Mononuclear cell (primary cell): ENCODE measurements at regions not wholly inside any gene's neighbourhood (a gene's known extent, or its start where the extent isn't known, plus 50 kb on each side); places are given as distances from the start of the nearest gene placed in this dataset.
"Not testable (repeated sequence)": the region's sequence is repeated elsewhere in the genome, so short reads cannot be mapped to it uniquely, and the experiment has no call there.

Experiments
- H3K27me3 ChIP-seq: 2 replicates; pipeline ENCODE4 v1.6.0; 2011; ENCODE audit warnings: low read length, control low read depth; ENCODE audit not compliant: insufficient read depth
- H3K4me1 ChIP-seq: 2 replicates; pipeline ENCODE4 v1.5.1; 2011; ENCODE audit warnings: mild to moderate bottlenecking, low read length, control low read depth; ENCODE audit not compliant: insufficient read depth
- H3K4me3 ChIP-seq: 2 replicates; pipeline ENCODE4 v1.5.1; 2011; ENCODE audit warnings: mild to moderate bottlenecking, low read length, moderate library complexity
- H3K9me3 ChIP-seq: 2 replicates; pipeline ENCODE4 v1.5.1; 2011; ENCODE audit warnings: low read depth, mild to moderate bottlenecking, control low read depth, low read length

- no peaks in the 10 kb centered on the region for H3K9me3 ChIP-seq
- H3K4me3 ChIP-seq: no peak overlapping the region
- no peaks in the 10 kb centered on the region for H3K4me1 ChIP-seq
- peaks cover 3% of the 10 kb centered on the region for H3K27me3 ChIP-seq
These were observed 508.9 kb downstream of the EBF1 start for GRCh38 chr5:158590746-158591300.

- H3K4me3 ChIP-seq: no peak overlapping the region
- H3K27me3 ChIP-seq: peaks cover 3% of the 10 kb centered on the region
- H3K4me1 ChIP-seq: no peaks in the 10 kb centered on the region
- H3K9me3 ChIP-seq: no peaks in the 10 kb centered on the region
These were observed 509.8 kb downstream of the EBF1 start for GRCh38 chr5:158589939-158590338.

- no peaks in the 10 kb centered on the region for H3K4me1 ChIP-seq
These were observed 511.1 kb downstream of the EBF1 start for GRCh38 chr5:158588617-158589016.

GRCh38 chr5:158586054-158586453 lies 513.7 kb downstream of the EBF1 start:
- H3K4me1 ChIP-seq: no peaks in the 10 kb centered on the region
- peaks cover 3% of the 10 kb centered on the region for H3K27me3 ChIP-seq
- H3K4me3 ChIP-seq: no peak overlapping the region
- H3K9me3 ChIP-seq: no peaks in the 10 kb centered on the region

More at GRCh38 chr5:158588617-158589016, 511.1 kb downstream of the EBF1 start:
- H3K27me3 ChIP-seq: peaks cover 3% of the 10 kb centered on the region
- H3K4me3 ChIP-seq: no peak overlapping the region
- no peaks in the 10 kb centered on the region for H3K9me3 ChIP-seq

GRCh38 chr5:158582669-158583068 lies 517.0 kb downstream of the EBF1 start:
- not testable (repeated sequence) for H3K9me3 ChIP-seq, H3K4me3 ChIP-seq, H3K27me3 ChIP-seq, H3K4me1 ChIP-seq

GRCh38 chr5:158573829-158574228 lies 525.9 kb downstream of the EBF1 start:
- H3K27me3 ChIP-seq: no peaks in the 10 kb centered on the region
- H3K9me3 ChIP-seq: no peaks in the 10 kb centered on the region
- no peaks in the 10 kb centered on the region for H3K4me1 ChIP-seq
- no peak overlapping the region for H3K4me3 ChIP-seq

- Histone ChIP-seq H3K4me1 (no peaks in the 10 kb centered on the region), H3K9me3 (no peaks in the 10 kb centered on the region), H3K27me3 (no peaks in the 10 kb centered on the region), H3K4me3 (no peak overlapping the region)
These were observed 529.2 kb downstream of the EBF1 start for GRCh38 chr5:158570502-158570901.

- Histone ChIP-seq H3K27me3 (no peaks in the 10 kb centered on the region), H3K4me3 (no peak overlapping the region), H3K9me3 (no peaks in the 10 kb centered on the region), H3K4me1 (no peaks in the 10 kb centered on the region)
These were observed 530.2 kb downstream of the EBF1 start for GRCh38 chr5:158569534-158569933.

- H3K27me3 ChIP-seq: no peaks in the 10 kb centered on the region
- no peaks in the 10 kb centered on the region for H3K9me3 ChIP-seq
- no peaks in the 10 kb centered on the region for H3K4me1 ChIP-seq
- no peak overlapping the region for H3K4me3 ChIP-seq
These were observed 534.5 kb downstream of the EBF1 start for GRCh38 chr5:158565017-158565789.

- Histone ChIP-seq H3K9me3 (no peaks in the 10 kb centered on the region), H3K4me3 (no peak overlapping the region), H3K27me3 (no peaks in the 10 kb centered on the region), H3K4me1 (peaks cover 4% of the 10 kb centered on the region)
These were observed 535.8 kb downstream of the EBF1 start for GRCh38 chr5:158563760-158564390.

- Histone ChIP-seq H3K27me3 (no peaks in the 10 kb centered on the region), H3K4me3 (no peak overlapping the region), H3K4me1 (peaks cover 4% of the 10 kb centered on the region), H3K9me3 (no peaks in the 10 kb centered on the region)
These were observed 538.0 kb downstream of the EBF1 start for GRCh38 chr5:158561562-158562190.

GRCh38 chr5:158560170-158560569 lies 539.5 kb downstream of the EBF1 start:
- H3K4me1 ChIP-seq: peaks cover 4% of the 10 kb centered on the region
- H3K9me3 ChIP-seq: no peaks in the 10 kb centered on the region
- no peak overlapping the region for H3K4me3 ChIP-seq
- H3K27me3 ChIP-seq: no peaks in the 10 kb centered on the region

- Histone ChIP-seq H3K27me3 (no peaks in the 10 kb centered on the region), H3K4me3 (no peak overlapping the region), H3K9me3 (no peaks in the 10 kb centered on the region), H3K4me1 (peaks cover 4% of the 10 kb centered on the region)
These were observed 540.1 kb downstream of the EBF1 start for GRCh38 chr5:158559643-158560042.

- Histone ChIP-seq H3K9me3 (no peaks in the 10 kb centered on the region), H3K4me3 (no peak overlapping the region), H3K27me3 (no peaks in the 10 kb centered on the region), H3K4me1 (peaks cover 4% of the 10 kb centered on the region)
These were observed 540.6 kb downstream of the EBF1 start for GRCh38 chr5:158559066-158559465.

- no peaks in the 10 kb centered on the region for H3K4me1 ChIP-seq
- H3K9me3 ChIP-seq: no peaks in the 10 kb centered on the region
- H3K4me3 ChIP-seq: no peak overlapping the region
These were observed 545.8 kb downstream of the EBF1 start for GRCh38 chr5:158553962-158554336.

More at GRCh38 chr5:158553962-158554336, 545.8 kb downstream of the EBF1 start:
- no peaks in the 10 kb centered on the region for H3K27me3 ChIP-seq
